ENCODE measurements at regions not wholly inside any gene's neighbourhood (a gene's known extent, or its start where the extent isn't known, plus 50 kb on each side); places are given as distances from the start of the nearest gene placed in this dataset.

DNA sequence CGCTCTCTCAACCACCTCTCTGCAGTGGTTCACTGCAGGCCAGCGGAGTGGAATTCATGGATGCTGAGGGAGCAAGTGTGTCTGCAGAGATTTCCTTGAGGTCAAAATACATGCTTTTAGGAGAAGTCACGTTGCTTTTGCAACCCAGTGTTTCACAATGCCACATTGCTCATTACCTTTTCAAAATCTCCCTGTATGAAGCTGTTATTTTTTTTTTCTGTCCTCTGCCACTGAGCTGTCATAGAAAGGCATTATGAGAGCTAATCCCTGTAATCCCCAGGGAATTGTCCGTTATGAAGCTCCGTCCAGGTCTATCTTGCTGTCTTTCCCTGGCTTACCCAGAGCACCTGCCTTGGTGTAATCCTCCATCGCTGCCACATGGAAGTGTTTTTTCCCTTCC lies 60.5 kb upstream of the SLC22A23 start:
- no peak for TF ChIP-seq CTCF (IDR thresholded peaks at IDR 0.05)
- no peak for TF ChIP-seq TEAD4 (IDR thresholded peaks at IDR 0.05; ENCODE audit: borderline replicate concordance, insufficient read depth)
- TF ChIP-seq POLR2AphosphoS5 (IDR thresholded peaks at IDR 0.05; ENCODE audit: low read depth, low read length) = no peak
- TF ChIP-seq NRF1 (IDR thresholded peaks at IDR 0.05; ENCODE audit: low read depth, low read length) = no peak
- TF ChIP-seq TCF12 (IDR thresholded peaks at IDR 0.05) = no peak
- no peak for TF ChIP-seq JUND (IDR thresholded peaks at IDR 0.05)
- TF ChIP-seq REST (IDR thresholded peaks at IDR 0.05; ENCODE audit: low read depth, low read length) = no peak
- TF ChIP-seq, protein P1, sequence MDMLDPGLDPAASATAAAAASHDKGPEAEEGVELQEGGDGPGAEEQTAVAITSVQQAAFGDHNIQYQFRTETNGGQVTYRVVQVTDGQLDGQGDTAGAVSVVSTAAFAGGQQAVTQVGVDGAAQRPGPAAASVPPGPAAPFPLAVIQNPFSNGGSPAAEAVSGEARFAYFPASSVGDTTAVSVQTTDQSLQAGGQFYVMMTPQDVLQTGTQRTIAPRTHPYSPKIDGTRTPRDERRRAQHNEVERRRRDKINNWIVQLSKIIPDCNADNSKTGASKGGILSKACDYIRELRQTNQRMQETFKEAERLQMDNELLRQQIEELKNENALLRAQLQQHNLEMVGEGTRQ (IDR thresholded peaks at IDR 0.05; ENCODE audit: borderline replicate concordance, low read depth, low read length) = no peak

Data from SK-N-SH (cell line).